ENCODE measurements at regions not wholly inside any gene's neighbourhood (a gene's known extent, or its start where the extent isn't known, plus 50 kb on each side); places are given as distances from the start of the nearest gene placed in this dataset.
"Not testable (repeated sequence)": the region's sequence is repeated elsewhere in the genome, so short reads cannot be mapped to it uniquely, and the experiment has no call there.

- H3K9ac ChIP-seq (ENCODE audit: low read depth, low read length); in situ Hi-C loops (cut with MboI; ENCODE audit: low sequenced_read_pairs); H4K5ac ChIP-seq (ENCODE audit: low read depth, low read length); intact Hi-C loops (cut with micrococcal nuclease); H3K27me3 ChIP-seq (ENCODE audit: control insufficient read depth, insufficient read depth, low read length); H3K9me1 ChIP-seq (ENCODE audit: insufficient read depth, low read length); H3K23ac ChIP-seq (ENCODE audit: low read depth, low read length); H3K4me2 ChIP-seq (ENCODE audit: low read depth, low read length); CTCF ChIA-PET; H2BK5ac ChIP-seq (ENCODE audit: low read depth, low read length, poor library complexity, severe bottlenecking); H3K36me3 ChIP-seq (ENCODE audit: control insufficient read depth, insufficient read depth, low read length); ATAC-seq (ENCODE audit: low read depth); POLR2A ChIA-PET (ENCODE audit: unreplicated experiment); H2BK120ac ChIP-seq (ENCODE audit: low read depth, low read length); H3K4ac ChIP-seq (ENCODE audit: low read depth, low read length); H3K14ac ChIP-seq (replicated peaks; ENCODE audit: low read depth, low read length); H3K79me1 ChIP-seq (ENCODE audit: low read depth in 1 of 2, low read length in 2 of 2); H3K27ac ChIP-seq (ENCODE audit: insufficient read depth, low read length); BruUV-seq (replicated peaks); dilution Hi-C loops (cut with HindIII; ENCODE audit: low sequenced_read_pairs, unreplicated experiment); H4K20me1 ChIP-seq (ENCODE audit: insufficient read depth, low read length); H3K4me3 ChIP-seq (ENCODE audit: insufficient read depth, low read depth, low read length); H2BK20ac ChIP-seq (ENCODE audit: low read depth, low read length); H4K91ac ChIP-seq (ENCODE audit: insufficient read depth, low read depth, low read length); H4K8ac ChIP-seq (ENCODE audit: low read depth in 2 of 2, low read length in 2 of 2); H2BK15ac ChIP-seq (ENCODE audit: low read depth, low read length); H3K4me1 ChIP-seq (ENCODE audit: control insufficient read depth, insufficient read depth, low read length); H2AK5ac ChIP-seq (ENCODE audit: low read depth, low read length); H3K18ac ChIP-seq (ENCODE audit: low read depth, low read length); H2AK9ac ChIP-seq (replicated peaks; ENCODE audit: low read depth, low read length, poor library complexity); DNase-seq; H2AFZ ChIP-seq (replicated peaks; ENCODE audit: low read length, poor library complexity); H3K56ac ChIP-seq (ENCODE audit: extremely low read depth, insufficient read depth, low read length): not testable (repeated sequence)
- peaks cover 17% of the 10 kb centered on the region; the same call in 1 of the 2 replicates for H3K9me3 ChIP-seq (ENCODE audit: control insufficient read depth, insufficient read depth, low read length)
- no CpG with 5 or more reads among the region's 22 CpGs for WGBS, 2 experiments (ENCODE audit: extremely low coverage in 2 of 2, insufficient read length in 1 of 2)
These were observed 273.9 kb downstream of the ADGRD1 start for GRCh38 chr12:131227641-131228040.

GRCh38 chr12:131229079-131229425, 275.3 kb downstream of the ADGRD1 start:
- H3K9ac ChIP-seq (ENCODE audit: low read depth, low read length); H2BK120ac ChIP-seq (ENCODE audit: low read depth, low read length); H2BK15ac ChIP-seq (ENCODE audit: low read depth, low read length); H2AK5ac ChIP-seq (ENCODE audit: low read depth, low read length); H4K20me1 ChIP-seq (ENCODE audit: insufficient read depth, low read length); H3K56ac ChIP-seq (ENCODE audit: extremely low read depth, insufficient read depth, low read length); H3K79me1 ChIP-seq (ENCODE audit: low read depth in 1 of 2, low read length in 2 of 2); in situ Hi-C loops (cut with MboI; ENCODE audit: low sequenced_read_pairs); BruUV-seq (replicated peaks); DNase-seq; H3K36me3 ChIP-seq (ENCODE audit: control insufficient read depth, insufficient read depth, low read length); ATAC-seq (ENCODE audit: low read depth); H3K27me3 ChIP-seq (ENCODE audit: control insufficient read depth, insufficient read depth, low read length); H2AFZ ChIP-seq (replicated peaks; ENCODE audit: low read length, poor library complexity); H3K4me3 ChIP-seq (ENCODE audit: insufficient read depth, low read depth, low read length); H3K23ac ChIP-seq (ENCODE audit: low read depth, low read length); H3K27ac ChIP-seq (ENCODE audit: insufficient read depth, low read length); POLR2A ChIA-PET (ENCODE audit: unreplicated experiment); dilution Hi-C loops (cut with HindIII; ENCODE audit: low sequenced_read_pairs, unreplicated experiment); H4K91ac ChIP-seq (ENCODE audit: insufficient read depth, low read depth, low read length); H3K14ac ChIP-seq (replicated peaks; ENCODE audit: low read depth, low read length); H3K4me2 ChIP-seq (ENCODE audit: low read depth, low read length); H2BK5ac ChIP-seq (ENCODE audit: low read depth, low read length, poor library complexity, severe bottlenecking); H2AK9ac ChIP-seq (replicated peaks; ENCODE audit: low read depth, low read length, poor library complexity); H4K8ac ChIP-seq (ENCODE audit: low read depth in 2 of 2, low read length in 2 of 2); H2BK20ac ChIP-seq (ENCODE audit: low read depth, low read length); CTCF ChIA-PET; H3K4me1 ChIP-seq (ENCODE audit: control insufficient read depth, insufficient read depth, low read length); H3K9me1 ChIP-seq (ENCODE audit: insufficient read depth, low read length); H3K4ac ChIP-seq (ENCODE audit: low read depth, low read length); H4K5ac ChIP-seq (ENCODE audit: low read depth, low read length); intact Hi-C loops (cut with micrococcal nuclease); H3K18ac ChIP-seq (ENCODE audit: low read depth, low read length): not testable (repeated sequence)
- H3K9me3 ChIP-seq (ENCODE audit: control insufficient read depth, insufficient read depth, low read length): peaks cover 14% of the 10 kb centered on the region
- no CpG with 5 or more reads among the region's 7 CpGs for WGBS, 2 experiments (ENCODE audit: extremely low coverage in 2 of 2, insufficient read length in 1 of 2)

Data from IMR-90 (cell line).